BE2C (cell line): ENCODE measurements at regions not wholly inside any gene's neighbourhood (a gene's known extent, or its start where the extent isn't known, plus 50 kb on each side); places are given as distances from the start of the nearest gene placed in this dataset.

Source experiments
- DNase-seq: peaks from one replicate; pipeline ENCODE4 v3.0.0-alpha.2; 2020
- H3K27me3 ChIP-seq: fragments of 250-450 bp; sonication (Bioruptor Pico); 2 replicates; pipeline ENCODE4 v1.5.1; 2020; ENCODE audit warnings: mild to moderate bottlenecking
- H3K36me3 ChIP-seq: fragments of 250-450 bp; sonication (Bioruptor Pico); 2 replicates; pipeline ENCODE4 v1.5.1; 2020; ENCODE audit warnings: mild to moderate bottlenecking
- H3K4me1 ChIP-seq: fragments of 250-450 bp; sonication (Bioruptor Pico); 2 replicates; pipeline ENCODE4 v1.5.1; 2020
- H3K4me3 ChIP-seq: 2 replicates; pipeline ENCODE4 v1.5.1; 2011; ENCODE audit warnings: low read depth, low read length
- H3K9me3 ChIP-seq: fragments of 250-450 bp; sonication (Bioruptor Pico); 2 replicates; pipeline ENCODE4 v1.5.1; 2020
- TF ChIP-seq, protein P1 (sequence below): IDR thresholded peaks from 2 replicates; pipeline ENCODE4 v1.5.1; 2012; ENCODE audit warnings: mild to moderate bottlenecking, low read depth, low read length

DNA sequence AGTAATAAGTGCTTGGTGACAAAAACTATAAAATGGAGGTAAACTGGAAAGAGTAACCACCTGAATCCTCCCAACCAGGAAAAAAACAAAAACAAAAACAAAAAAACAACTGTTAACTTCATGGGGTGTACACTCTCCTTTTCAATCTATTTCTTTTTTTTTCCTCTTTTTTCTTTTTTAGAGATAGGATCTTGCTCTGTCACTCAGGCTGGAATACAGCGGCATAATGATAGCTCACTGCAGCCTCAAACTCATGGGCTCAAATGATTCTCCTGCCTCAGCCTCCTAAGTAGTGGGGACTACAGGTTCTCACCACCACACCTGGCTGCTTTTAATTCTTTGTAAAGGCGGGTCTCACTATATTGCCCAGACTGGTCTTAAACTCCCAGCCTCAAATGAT, 76.8 kb downstream of the PHLDA1 start:
- no peaks in the 10 kb centered on the region; the same call in none of the 2 replicates for H3K4me1 ChIP-seq
- no peaks in the 10 kb centered on the region for H3K36me3 ChIP-seq
- no peaks in the 10 kb centered on the region for H3K9me3 ChIP-seq
- TF ChIP-seq, protein P1, sequence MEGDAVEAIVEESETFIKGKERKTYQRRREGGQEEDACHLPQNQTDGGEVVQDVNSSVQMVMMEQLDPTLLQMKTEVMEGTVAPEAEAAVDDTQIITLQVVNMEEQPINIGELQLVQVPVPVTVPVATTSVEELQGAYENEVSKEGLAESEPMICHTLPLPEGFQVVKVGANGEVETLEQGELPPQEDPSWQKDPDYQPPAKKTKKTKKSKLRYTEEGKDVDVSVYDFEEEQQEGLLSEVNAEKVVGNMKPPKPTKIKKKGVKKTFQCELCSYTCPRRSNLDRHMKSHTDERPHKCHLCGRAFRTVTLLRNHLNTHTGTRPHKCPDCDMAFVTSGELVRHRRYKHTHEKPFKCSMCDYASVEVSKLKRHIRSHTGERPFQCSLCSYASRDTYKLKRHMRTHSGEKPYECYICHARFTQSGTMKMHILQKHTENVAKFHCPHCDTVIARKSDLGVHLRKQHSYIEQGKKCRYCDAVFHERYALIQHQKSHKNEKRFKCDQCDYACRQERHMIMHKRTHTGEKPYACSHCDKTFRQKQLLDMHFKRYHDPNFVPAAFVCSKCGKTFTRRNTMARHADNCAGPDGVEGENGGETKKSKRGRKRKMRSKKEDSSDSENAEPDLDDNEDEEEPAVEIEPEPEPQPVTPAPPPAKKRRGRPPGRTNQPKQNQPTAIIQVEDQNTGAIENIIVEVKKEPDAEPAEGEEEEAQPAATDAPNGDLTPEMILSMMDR, result no peak
- H3K4me3 ChIP-seq, result no peak overlapping the region
- no peak for DNase-seq
- H3K27me3 ChIP-seq, result no peaks in the 10 kb centered on the region

DNA sequence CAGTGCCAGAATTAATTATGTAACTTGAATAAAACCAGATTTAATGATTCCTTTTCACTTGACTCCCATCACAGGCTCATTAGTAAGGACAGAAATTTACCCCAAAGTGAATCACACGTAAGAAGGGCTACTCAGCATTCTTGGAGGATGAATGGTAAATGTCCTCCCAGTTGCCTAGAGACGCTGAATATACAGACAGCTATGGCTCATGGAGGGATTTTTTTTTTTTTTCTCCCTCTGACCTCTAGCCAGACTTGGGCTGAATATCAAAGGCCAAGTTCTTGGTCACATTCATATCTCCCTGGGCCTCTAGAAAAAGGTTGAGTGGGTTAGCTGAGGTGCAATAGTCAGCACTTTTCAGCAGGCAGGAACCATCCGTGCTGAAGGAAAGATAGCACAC, 77.5 kb downstream of the PHLDA1 start:
- no peaks in the 10 kb centered on the region for H3K9me3 ChIP-seq
- no peaks in the 10 kb centered on the region; the same call in none of the 2 replicates for H3K4me1 ChIP-seq
- H3K27me3 ChIP-seq, result no peaks in the 10 kb centered on the region
- TF ChIP-seq, protein P1, result no peak
- no peak for DNase-seq
- no peak overlapping the region for H3K4me3 ChIP-seq
- no peaks in the 10 kb centered on the region for H3K36me3 ChIP-seq

DNA sequence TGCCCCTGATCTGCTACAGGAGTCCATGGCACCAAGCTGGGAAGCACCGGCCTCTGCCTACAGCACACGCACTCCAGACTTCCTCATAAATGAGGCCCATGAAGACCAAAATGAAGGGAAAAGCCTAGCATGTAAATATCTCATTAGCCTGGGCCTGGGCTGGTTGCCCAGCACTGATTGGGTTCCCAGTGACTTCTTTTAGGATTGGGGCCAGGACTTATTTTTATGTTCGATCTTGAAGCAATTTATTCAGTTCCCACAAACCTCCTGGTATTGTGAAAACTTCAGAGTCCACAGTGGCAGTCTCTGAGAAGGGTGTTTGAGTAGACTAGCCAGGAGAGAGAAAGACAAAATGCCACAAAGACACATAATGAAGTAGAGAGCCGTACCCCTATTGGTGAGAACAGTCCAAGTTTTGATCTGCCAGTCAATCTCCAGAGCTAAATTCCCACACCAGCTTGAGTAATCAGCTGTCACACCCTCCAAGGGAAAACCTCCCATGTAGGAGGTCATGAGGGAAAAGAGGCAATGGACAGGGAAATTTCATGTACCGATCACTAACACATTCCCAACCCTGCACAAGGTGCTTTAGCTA, 78.2 kb downstream of the PHLDA1 start:
- no peak overlapping the region for H3K4me3 ChIP-seq
- no peaks in the 10 kb centered on the region for H3K9me3 ChIP-seq
- H3K27me3 ChIP-seq, result no peaks in the 10 kb centered on the region
- TF ChIP-seq, protein P1, result no peak
- DNase-seq, result no peak
- H3K36me3 ChIP-seq, result no peaks in the 10 kb centered on the region
- H3K4me1 ChIP-seq, result no peaks in the 10 kb centered on the region; the same call in none of the 2 replicates

DNA sequence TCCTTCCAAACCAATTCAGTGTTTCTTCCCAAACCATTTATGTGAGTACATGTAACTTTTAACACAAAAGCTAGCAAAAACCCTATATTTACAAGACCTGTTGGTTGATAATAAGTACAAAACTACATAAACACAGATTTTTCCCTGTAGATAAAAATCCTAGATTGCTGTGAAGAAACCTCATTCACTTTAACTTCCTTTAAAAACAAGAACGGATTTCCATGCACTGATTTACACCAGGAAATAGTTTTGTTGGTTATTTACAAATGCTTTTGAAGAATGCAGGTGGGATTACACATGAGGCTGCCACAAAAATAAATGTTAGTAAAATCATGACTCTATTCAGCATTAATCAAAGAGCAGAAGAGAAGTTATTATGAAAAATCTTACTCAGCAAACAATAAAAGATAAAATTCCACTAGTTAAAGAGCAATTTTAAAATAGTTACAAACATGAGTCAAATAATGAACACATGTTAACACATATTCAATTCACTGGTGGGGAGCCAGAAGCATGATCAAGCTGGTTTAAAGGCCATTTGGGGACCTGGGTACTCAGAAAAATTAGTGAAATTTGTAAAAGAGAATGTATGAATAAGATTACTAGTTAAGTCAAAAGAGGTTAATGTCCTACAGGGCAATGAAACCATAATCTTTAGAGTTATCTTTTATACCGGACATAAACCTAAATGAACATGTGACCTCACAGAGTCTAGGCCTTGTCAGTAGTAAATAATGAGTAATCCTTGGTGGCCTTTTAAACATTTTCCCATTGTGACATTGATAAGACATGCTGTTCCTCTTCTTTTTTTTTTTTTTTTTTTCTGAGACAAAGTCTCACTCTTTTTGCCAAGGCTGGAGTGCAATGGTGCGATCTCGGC, 79.9 kb downstream of the PHLDA1 start:
- no peaks in the 10 kb centered on the region for H3K36me3 ChIP-seq
- no peak for DNase-seq
- TF ChIP-seq, protein P1, result no peak
- no peaks in the 10 kb centered on the region for H3K27me3 ChIP-seq
- no peak overlapping the region for H3K4me3 ChIP-seq
- H3K9me3 ChIP-seq, result no peaks in the 10 kb centered on the region
- no peaks in the 10 kb centered on the region; the same call in none of the 2 replicates for H3K4me1 ChIP-seq

DNA sequence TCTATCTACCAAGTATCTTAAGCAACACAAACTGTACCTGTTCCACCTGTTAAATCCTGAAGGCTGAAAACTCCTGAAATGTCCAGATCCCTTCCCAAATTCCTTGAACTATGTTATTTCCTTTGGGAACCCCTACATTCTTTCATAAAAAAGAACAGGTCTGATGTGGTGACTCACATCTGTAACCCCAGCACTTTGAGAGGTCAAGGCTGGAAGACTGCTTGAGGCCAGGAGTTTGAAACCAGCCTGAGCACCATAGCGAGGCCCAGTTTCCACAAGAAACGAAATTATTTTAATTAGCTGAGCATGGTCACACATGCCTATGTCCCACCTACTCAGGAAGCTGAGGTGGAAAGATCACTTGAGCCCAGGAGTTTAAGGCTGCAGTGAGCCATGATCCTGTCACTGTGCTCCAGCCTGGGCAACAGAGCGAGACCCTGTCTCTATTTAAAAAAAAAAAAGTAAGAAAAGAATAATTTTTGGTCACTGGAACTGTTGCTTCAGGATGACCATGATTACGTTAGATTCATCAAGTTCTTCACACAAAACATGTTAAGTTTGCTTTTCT, 84.3 kb downstream of the PHLDA1 start:
- Histone ChIP-seq H3K4me3 (no peak overlapping the region), H3K27me3 (no peaks in the 10 kb centered on the region), H3K4me1 (no peaks in the 10 kb centered on the region; the same call in none of the 2 replicates), H3K36me3 (no peaks in the 10 kb centered on the region), H3K9me3 (no peaks in the 10 kb centered on the region)
- TF ChIP-seq, protein P1, result no peak
- no peak for DNase-seq
